IMR-90 (cell line): ENCODE measurements at regions not wholly inside any gene's neighbourhood (a gene's known extent, or its start where the extent isn't known, plus 50 kb on each side); places are given as distances from the start of the nearest gene placed in this dataset.

Experiments
- BHLHE40 ChIP-seq: fragments of 150-350 bp; IDR thresholded peaks from 2 replicates; pipeline ENCODE4 v1.6.1; 2016; ENCODE audit warnings: mild to moderate bottlenecking, low read depth, low read length
- CEBPB ChIP-seq: IDR thresholded peaks from 2 replicates; pipeline ENCODE4 v1.6.1; 2012; ENCODE audit warnings: low read depth, low read length, improper control_type of control experiment
- CTCF ChIP-seq: conservative IDR thresholded peaks from 2 replicates; pipeline ENCODE4 v1.5.1; 2012; ENCODE audit warnings: mild to moderate bottlenecking, low read depth, low read length, improper control_type of control experiment
- ELK1 ChIP-seq: fragments of 150-350 bp; IDR thresholded peaks from 2 replicates; pipeline ENCODE4 v1.6.1; 2016; ENCODE audit warnings: low read depth, mild to moderate bottlenecking, low read length, moderate library complexity, borderline replicate concordance
- FOS ChIP-seq: fragments of 150-350 bp; IDR thresholded peaks from 2 replicates; pipeline ENCODE4 v1.6.1; 2016; ENCODE audit warnings: low read depth, low read length
- MAZ ChIP-seq: IDR thresholded peaks from 2 replicates; pipeline ENCODE4 v1.6.1; 2012; ENCODE audit warnings: low read depth, mild to moderate bottlenecking, low read length, improper control_type of control experiment, moderate library complexity, borderline replicate concordance
- POLR2A ChIP-seq: IDR thresholded peaks from 2 replicates; pipeline ENCODE4 v1.6.1; 2012; ENCODE audit warnings: mild to moderate bottlenecking, low read depth, low read length
- RAD21 ChIP-seq: IDR thresholded peaks from 2 replicates; pipeline ENCODE4 v1.6.1; 2012; ENCODE audit warnings: low read length, improper control_type of control experiment
- RCOR1 ChIP-seq: IDR thresholded peaks from 2 replicates; pipeline ENCODE4 v1.6.1; 2012; ENCODE audit warnings: mild to moderate bottlenecking, low read length, improper control_type of control experiment; ENCODE audit not compliant: insufficient replicate concordance
- RFX5 ChIP-seq: IDR thresholded peaks from 2 replicates; pipeline ENCODE4 v1.8.0; 2012; ENCODE audit warnings: low read depth, mild to moderate bottlenecking, low read length, moderate library complexity
- SMC3 ChIP-seq: fragments of 150-350 bp; IDR thresholded peaks from 2 replicates; pipeline ENCODE4 v1.6.1; 2016; ENCODE audit warnings: low read depth, mild to moderate bottlenecking, antibody characterized with exemption, low read length, moderate library complexity
- USF2 ChIP-seq: fragments of 150-350 bp; IDR thresholded peaks from 2 replicates; pipeline ENCODE4 v1.6.1; 2017; ENCODE audit warnings: mild to moderate bottlenecking, antibody characterized with exemption, low read length, low read depth

GRCh38 chr12:76646366-76646765, 86.8 kb upstream of the OSBPL8 start:
- no peak for TF ChIP-seq RCOR1
- TF ChIP-seq CTCF = no peak
- TF ChIP-seq POLR2A = no peak
- no peak for TF ChIP-seq USF2
- TF ChIP-seq CEBPB = no peak
- TF ChIP-seq RAD21 = no peak
- no peak for TF ChIP-seq FOS
- TF ChIP-seq RFX5 = no peak
- TF ChIP-seq ELK1 = no peak
- TF ChIP-seq MAZ = no peak
- TF ChIP-seq SMC3 = no peak
- no peak for TF ChIP-seq BHLHE40
